Endodermal cell (in vitro differentiated cells): ENCODE measurements at regions not wholly inside any gene's neighbourhood (a gene's known extent, or its start where the extent isn't known, plus 50 kb on each side); places are given as distances from the start of the nearest gene placed in this dataset.

Experiments
- DNase-seq: peaks from one replicate; pipeline ENCODE4 v3.0.0-alpha.2; 2017
- H3K27ac ChIP-seq: 2 replicates; pipeline ENCODE4 v1.5.1; 2013; ENCODE audit warnings: mild to moderate bottlenecking, low read depth, low read length, moderate library complexity
- H3K27me3 ChIP-seq: 2 replicates; pipeline ENCODE4 v1.6.1; 2013; ENCODE audit warnings: mild to moderate bottlenecking, low read length, moderate library complexity; ENCODE audit not compliant: insufficient read depth, control insufficient read depth, poor library complexity, severe bottlenecking
- H3K36me3 ChIP-seq: 2 replicates; pipeline ENCODE4 v1.7.0; 2013; ENCODE audit warnings: mild to moderate bottlenecking, low read length, moderate library complexity; ENCODE audit not compliant: control insufficient read depth, insufficient read depth
- H3K4me1 ChIP-seq: one replicate; pipeline ENCODE4 v1.7.0; 2013; ENCODE audit warnings: low read length; ENCODE audit not compliant: control insufficient read depth, insufficient read depth
- H3K4me3 ChIP-seq: 2 replicates; pipeline ENCODE4 v1.5.1; 2013; ENCODE audit warnings: mild to moderate bottlenecking, low read length, moderate library complexity
- H3K9ac ChIP-seq: 2 replicates; pipeline ENCODE4 v1.6.1; 2013; ENCODE audit warnings: mild to moderate bottlenecking, low read length, moderate library complexity; ENCODE audit not compliant: poor library complexity, severe bottlenecking; ENCODE audit errors: extremely low read depth
- H3K9me3 ChIP-seq: 2 replicates; pipeline ENCODE4 v1.6.1; 2013; ENCODE audit warnings: mild to moderate bottlenecking, low read length, moderate library complexity; ENCODE audit not compliant: control insufficient read depth
- H3K27ac Mint-ChIP-seq: 2 replicates; pipeline ENCODE4 v1.8.0; 2020; ENCODE audit warnings: mixed read lengths
- H3K27me3 Mint-ChIP-seq: 2 replicates; pipeline ENCODE4 v1.8.0; 2021; ENCODE audit warnings: mild to moderate bottlenecking, mixed read lengths; ENCODE audit not compliant: insufficient read depth
- H3K36me3 Mint-ChIP-seq: 2 replicates; pipeline ENCODE4 v1.8.0; 2020; ENCODE audit warnings: low read depth, mixed read lengths
- H3K4me1 Mint-ChIP-seq: 2 replicates; pipeline ENCODE4 v1.8.0; 2020; ENCODE audit warnings: mixed read lengths
- H3K4me3 Mint-ChIP-seq: 2 replicates; pipeline ENCODE4 v1.8.0; 2020; ENCODE audit warnings: mild to moderate bottlenecking, moderate library complexity, mixed read lengths
- H3K9me3 Mint-ChIP-seq: 2 replicates; pipeline ENCODE4 v1.8.0; 2020; ENCODE audit warnings: mild to moderate bottlenecking, mixed read lengths
- CTCF ChIP-seq: fragments of 200-600 bp; sonication (generic); conservative IDR thresholded peaks from 2 replicates; pipeline ENCODE4 v1.5.0; 2021; ENCODE audit warnings: antibody characterized with exemption, mild to moderate bottlenecking
- WGBS, 2 experiments: methylation state at CpG; one replicate each; pipeline versions ENCODE4 v1.1.5 to v1.1.7; 2013; ENCODE audit warnings: missing lambda C conversion rate in 2 of 2, mixed read lengths in 1 of 2; ENCODE audit not compliant: insufficient coverage in 1 of 2, insufficient read length in 1 of 2; 5-methylcytosine and 5-hydroxymethylcytosine counted together

DNA sequence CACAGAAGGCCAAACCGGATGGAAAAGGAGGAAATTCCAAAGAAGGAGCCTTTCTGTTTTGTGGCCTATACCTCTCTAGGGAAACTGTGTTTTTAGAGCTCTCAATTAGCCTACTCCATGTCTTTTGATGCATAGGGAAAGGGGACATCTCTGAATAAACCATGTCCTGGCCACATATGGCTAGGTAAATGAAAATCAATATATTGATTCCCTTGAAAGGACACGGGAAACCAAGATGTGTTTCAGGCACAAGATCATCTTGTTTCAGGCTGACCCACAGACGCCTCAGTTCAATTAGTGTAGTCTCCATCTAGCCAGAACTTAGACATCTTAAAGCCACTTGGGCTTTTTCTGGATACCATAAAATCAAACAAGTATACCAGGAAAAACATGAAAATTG lies 363.1 kb downstream of the ENC1 start:
- Histone ChIP-seq H3K9me3 (no peaks in the 10 kb centered on the region), H3K4me1 (no peaks in the 10 kb centered on the region), H3K27ac (no peak overlapping the region), H3K9ac (no peak overlapping the region), H3K27me3 (peaks cover 20% of the 10 kb centered on the region), H3K36me3 (no peaks in the 10 kb centered on the region), H3K4me3 (no peak overlapping the region)
- no peak overlapping the region for H3K27ac Mint-ChIP-seq
- H3K36me3 Mint-ChIP-seq = no peaks in the 10 kb centered on the region
- peaks cover under 1% of the 10 kb centered on the region for H3K4me1 Mint-ChIP-seq
- no peak for TF ChIP-seq CTCF
- no peak overlapping the region for H3K4me3 Mint-ChIP-seq
- DNase-seq = no peak
- 93% methylated on average over 3 of the region's 3 CpGs; no CpG with 5 or more reads in 1 of the 2 experiments for WGBS, 2 experiments
- H3K27me3 Mint-ChIP-seq = peaks cover 25% of the 10 kb centered on the region
- no peaks in the 10 kb centered on the region for H3K9me3 Mint-ChIP-seq

- Mint-ChIP-seq H3K4me3 (no peak overlapping the region), H3K27me3 (peaks cover 25% of the 10 kb centered on the region), H3K27ac (no peak overlapping the region), H3K4me1 (peaks cover 7% of the 10 kb centered on the region), H3K36me3 (no peaks in the 10 kb centered on the region), H3K9me3 (no peaks in the 10 kb centered on the region)
- no peak for TF ChIP-seq CTCF
- H3K36me3 ChIP-seq = no peaks in the 10 kb centered on the region
- no peak overlapping the region for H3K27ac ChIP-seq
- peaks cover 20% of the 10 kb centered on the region for H3K27me3 ChIP-seq
- 78 to 94% methylated on average over 3 to 7 of the region's 7 CpGs for WGBS, 2 experiments
- no peak overlapping the region for H3K9ac ChIP-seq
- H3K4me3 ChIP-seq = no peak overlapping the region
- H3K9me3 ChIP-seq = no peaks in the 10 kb centered on the region
- DNase-seq = no peak
- H3K4me1 ChIP-seq = no peaks in the 10 kb centered on the region
These were observed 365.1 kb downstream of the ENC1 start for GRCh38 chr5:74275171-74275992.

- H3K36me3 ChIP-seq = no peaks in the 10 kb centered on the region
- H3K27me3 ChIP-seq = peaks cover 18% of the 10 kb centered on the region
- Mint-ChIP-seq H3K27me3 (peaks cover 25% of the 10 kb centered on the region), H3K4me3 (no peak overlapping the region), H3K4me1 (peaks cover 7% of the 10 kb centered on the region), H3K27ac (no peak overlapping the region), H3K36me3 (no peaks in the 10 kb centered on the region), H3K9me3 (no peaks in the 10 kb centered on the region)
- H3K4me3 ChIP-seq = no peak overlapping the region
- H3K4me1 ChIP-seq = no peaks in the 10 kb centered on the region
- TF ChIP-seq CTCF = no peak
- no peak overlapping the region for H3K27ac ChIP-seq
- 94 to 100% methylated on average over 1 to 3 of the region's 3 CpGs for WGBS, 2 experiments
- DNase-seq = no peak
- H3K9ac ChIP-seq = no peak overlapping the region
- no peaks in the 10 kb centered on the region for H3K9me3 ChIP-seq
These were observed 366.2 kb downstream of the ENC1 start for GRCh38 chr5:74274326-74274725.
